AG04450 (cell line): ENCODE measurements at regions not wholly inside any gene's neighbourhood (a gene's known extent, or its start where the extent isn't known, plus 50 kb on each side); places are given as distances from the start of the nearest gene placed in this dataset.

ENCODE experiments used
- CTCF ChIA-PET: fragments of 300-600, 350-600 bp; formaldehyde crosslinking; extraction: SDS; loops from one replicate; lab custom pipeline; 2022; ENCODE audit warnings: antibody characterized with exemption, inconsistent platforms; lab: Charles Lee
- POLR2A ChIA-PET: fragments of 350-600 bp; formaldehyde crosslinking; extraction: SDS; loops from one replicate; lab custom pipeline; 2021; ENCODE audit warnings: antibody characterized with exemption, inconsistent platforms; lab: Yijun Ruan, JAX
- DNase-seq: peaks from one replicate; pipeline ENCODE4 v3.0.0-alpha.2; 2011; ENCODE audit warnings: low read depth, low spot score
- H3K27ac ChIP-seq: one replicate; pipeline ENCODE4 v1.5.1; 2012; ENCODE audit warnings: low read depth, low read length, control low read depth
- H3K27me3 ChIP-seq: one replicate; pipeline ENCODE4 v1.6.0; 2012; ENCODE audit warnings: low read length; ENCODE audit not compliant: control insufficient read depth, insufficient read depth
- H3K4me3 ChIP-seq: 2 replicates; pipeline ENCODE4 v1.5.1; 2011; ENCODE audit warnings: mild to moderate bottlenecking, low read depth, low read length, control low read depth
- H3K9me3 ChIP-seq: 2 replicates; pipeline ENCODE4 v1.5.1; 2012; ENCODE audit warnings: low read length; ENCODE audit not compliant: control insufficient read depth, insufficient read depth
- CTCF ChIP-seq: IDR thresholded peaks from 2 replicates; pipeline ENCODE4 v1.5.1; 2011; ENCODE audit warnings: low read depth, low read length, control low read depth, inconsistent platforms

DNA sequence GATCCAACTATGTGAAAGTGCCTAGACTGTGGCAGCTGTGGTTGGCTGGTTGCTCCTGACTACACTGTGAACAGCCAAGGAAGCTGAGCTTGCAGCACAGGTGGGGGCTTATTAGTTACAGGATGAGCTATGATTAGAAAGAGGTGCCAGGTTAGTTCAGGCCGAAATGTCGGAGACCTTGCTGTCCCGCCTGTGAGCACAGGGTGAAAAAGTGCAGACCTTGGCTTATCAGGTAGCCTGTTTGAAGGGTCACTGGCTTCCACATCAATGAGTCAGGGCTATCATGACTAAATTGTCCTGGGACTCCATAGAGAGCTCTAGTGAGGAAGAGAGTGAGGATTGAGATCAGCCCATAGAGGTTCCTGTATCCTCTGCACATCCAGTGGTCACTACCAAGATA lies 114.3 kb upstream of the PLPPR1 start:
- no peak for TF ChIP-seq CTCF
- Histone ChIP-seq H3K4me3 (no peak overlapping the region), H3K9me3 (peaks cover 18% of the 10 kb centered on the region; the same call in 1 of the 2 replicates), H3K27ac (no peak overlapping the region), H3K27me3 (no peaks in the 10 kb centered on the region)
- ChIA-PET POLR2A (no interaction called here), CTCF (no interaction called here)
- no peak for DNase-seq

DNA sequence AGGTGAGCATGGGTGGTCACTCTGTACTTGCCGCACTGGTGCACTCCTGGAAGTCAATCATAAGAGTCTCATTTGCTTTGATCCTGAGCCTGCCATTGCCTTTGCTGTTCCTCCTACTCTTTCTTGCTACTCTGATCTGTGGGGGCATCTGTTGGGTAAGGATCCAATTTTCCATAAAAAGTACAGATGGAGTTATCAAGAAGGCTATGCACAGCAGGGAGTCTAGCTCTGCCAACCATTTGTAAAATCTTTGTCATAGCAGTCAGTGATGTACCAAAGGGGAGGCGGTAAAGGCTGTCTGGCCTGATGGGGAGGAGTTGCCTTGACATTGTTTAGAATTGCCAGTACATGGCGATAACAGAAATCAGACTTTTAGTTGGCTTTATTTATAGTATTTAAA lies 109.0 kb upstream of the PLPPR1 start:
- Histone ChIP-seq H3K27me3 (no peaks in the 10 kb centered on the region), H3K9me3 (peaks cover 19% of the 10 kb centered on the region; the same call in 1 of the 2 replicates), H3K4me3 (no peak overlapping the region), H3K27ac (no peak overlapping the region)
- no peak for DNase-seq
- CTCF ChIA-PET = no interaction called here
- POLR2A ChIA-PET = no interaction called here
- no peak for TF ChIP-seq CTCF

DNA sequence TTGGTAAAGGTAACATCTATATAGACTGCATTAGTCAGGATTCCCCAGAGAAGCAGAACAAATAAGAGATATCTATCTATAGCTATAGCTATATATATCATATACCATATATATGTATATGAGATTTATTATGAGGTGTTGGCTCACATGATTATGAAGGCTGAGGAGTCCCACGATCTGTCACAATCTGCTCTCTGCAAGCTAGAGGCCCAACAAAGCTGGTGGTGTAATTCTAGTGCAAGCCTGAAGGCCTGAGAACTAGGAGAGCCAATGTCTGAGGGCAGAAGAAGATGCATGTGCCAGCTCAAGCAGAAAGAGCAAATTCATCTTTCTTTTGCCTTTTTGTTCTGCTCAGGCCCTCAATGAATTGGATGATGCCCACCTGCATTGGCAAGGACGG lies 102.2 kb upstream of the PLPPR1 start:
- Histone ChIP-seq H3K9me3 (peaks cover 3% of the 10 kb centered on the region; the same call in 1 of the 2 replicates), H3K27me3 (no peaks in the 10 kb centered on the region), H3K4me3 (no peak overlapping the region), H3K27ac (no peak overlapping the region)
- TF ChIP-seq CTCF = no peak
- DNase-seq = no peak
- ChIA-PET POLR2A (no interaction called here), CTCF (no interaction called here)

DNA sequence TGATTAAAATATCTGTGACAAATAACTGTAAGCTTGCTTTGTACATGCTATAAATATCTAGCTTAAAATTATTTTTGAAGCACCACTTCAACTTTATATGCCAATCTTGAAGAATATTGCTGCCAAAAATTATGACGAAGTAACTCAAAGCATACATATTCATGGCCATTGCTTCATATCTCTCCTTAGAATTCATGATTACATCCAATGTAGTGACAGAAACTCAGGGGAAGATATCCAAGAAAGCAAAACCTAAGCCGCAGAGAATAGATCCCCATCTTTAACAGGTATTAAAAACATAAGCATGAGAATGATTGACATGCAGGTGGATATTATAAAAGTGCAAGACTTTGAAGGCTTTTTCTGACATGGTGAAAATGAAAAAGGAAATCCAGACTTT lies 100.8 kb upstream of the PLPPR1 start:
- no peak overlapping the region for H3K27ac ChIP-seq
- TF ChIP-seq CTCF = no peak
- H3K27me3 ChIP-seq = no peaks in the 10 kb centered on the region
- ChIA-PET CTCF (no interaction called here), POLR2A (no interaction called here)
- peaks cover 8% of the 10 kb centered on the region; the same call in 1 of the 2 replicates for H3K9me3 ChIP-seq
- H3K4me3 ChIP-seq = no peak overlapping the region
- no peak for DNase-seq

GRCh38 chr9:100933656-100934055 lies 94.9 kb upstream of the PLPPR1 start:
- Histone ChIP-seq H3K27me3 (no peaks in the 10 kb centered on the region), H3K27ac (no peak overlapping the region), H3K9me3 (peaks cover 24% of the 10 kb centered on the region), H3K4me3 (no peak overlapping the region)
- POLR2A ChIA-PET = no interaction called here
- CTCF ChIA-PET = no interaction called here
- no peak for DNase-seq
- no peak for TF ChIP-seq CTCF
